SK-N-SH (cell line): ENCODE measurements at regions not wholly inside any gene's neighbourhood (a gene's known extent, or its start where the extent isn't known, plus 50 kb on each side); places are given as distances from the start of the nearest gene placed in this dataset.

Experiments
- CTCF ChIA-PET: fragments of 300-600, 350-600 bp; formaldehyde crosslinking; extraction: SDS; loops from one replicate; lab custom pipeline; 2021; lab: Yijun Ruan, JAX
- POLR2A ChIA-PET: fragments of 350-600 bp; sonication (Branson Sonifier 250); formaldehyde crosslinking; extraction: SDS; loops from one replicate; lab custom pipeline; 2020; ENCODE audit warnings: antibody characterized with exemption, inconsistent platforms; lab: Yijun Ruan, JAX
- DNase-seq: peaks from one replicate; pipeline ENCODE4 v3.0.0; 2012
- H2AFZ ChIP-seq: fragments of 200-600 bp; sonication (generic); 2 replicates; pipeline ENCODE4 v1.8.1; 2016; ENCODE audit warnings: antibody characterized with exemption, mild to moderate bottlenecking, low read depth
- H3F3A ChIP-seq: fragments of 200-600 bp; sonication (generic); replicated peaks from 2 replicates; pipeline ENCODE3; 2016; ENCODE audit warnings: antibody characterized with exemption, mild to moderate bottlenecking; ENCODE audit not compliant: insufficient read depth
- H3K27ac ChIP-seq, 2 experiments: fragments of 200-500 bp in 1 of 2; fragments of 200-600 bp in 1 of 2; sonication (Bioruptor generic) in 1 of 2; sonication (generic), shearing (Covaris generic) in 1 of 2; 2 replicates each; pipeline versions ENCODE4 v1.5.1 to v1.6.1; 2014 to 2016; ENCODE audit warnings: low read depth in 2 of 2, inconsistent platforms in 1 of 2, low read length in 1 of 2, mild to moderate bottlenecking in 1 of 2, mixed read lengths in 1 of 2
- H3K27me3 ChIP-seq: fragments of 200-600 bp; sonication (generic), shearing (Covaris generic); 2 replicates; pipeline ENCODE4 v1.6.1; 2016; ENCODE audit warnings: mixed run types; ENCODE audit not compliant: insufficient read depth
- H3K36me3 ChIP-seq, 2 experiments: fragments of 200-500 bp in 1 of 2; fragments of 200-600 bp in 1 of 2; sonication (Bioruptor generic) in 1 of 2; sonication (generic) in 1 of 2; replicated peaks in 1 of 2; 2 replicates each; pipeline versions ENCODE3 to v1.5.1; 2014 to 2016; ENCODE audit warnings: low read length in 1 of 2, mild to moderate bottlenecking in 1 of 2; ENCODE audit not compliant: insufficient read depth in 2 of 2, control insufficient read depth in 1 of 2
- H3K4me1 ChIP-seq, 2 experiments: fragments of 200-500 bp in 1 of 2; fragments of 200-600 bp in 1 of 2; sonication (Bioruptor generic) in 1 of 2; sonication (generic), shearing (Covaris generic) in 1 of 2; 2 replicates each; pipeline versions ENCODE4 v1.5.1 to v1.6.1; 2014 to 2016; ENCODE audit warnings: low read depth in 1 of 2, low read length in 1 of 2, mixed run types in 1 of 2; ENCODE audit not compliant: insufficient read depth in 2 of 2, control insufficient read depth in 1 of 2
- H3K4me2 ChIP-seq: fragments of 200-600 bp; sonication (generic), shearing (Covaris generic); 2 replicates; pipeline ENCODE4 v1.6.1; 2017; ENCODE audit warnings: mixed run types
- H3K4me3 ChIP-seq, 2 experiments: fragments of 200-500 bp in 1 of 2; fragments of 200-600 bp in 1 of 2; sonication (Bioruptor generic) in 1 of 2; sonication (generic), shearing (Covaris generic) in 1 of 2; 2 replicates each; pipeline versions ENCODE4 v1.5.1 to v1.8.1; 2014 to 2016; ENCODE audit warnings: low read depth in 2 of 2, inconsistent platforms in 1 of 2, low read length in 1 of 2, mild to moderate bottlenecking in 1 of 2, mixed read lengths in 1 of 2, moderate library complexity in 1 of 2
- H3K79me2 ChIP-seq: fragments of 200-600 bp; sonication (generic); 2 replicates; pipeline ENCODE4 v1.8.1; 2017; ENCODE audit warnings: mild to moderate bottlenecking; ENCODE audit not compliant: insufficient read depth
- H3K9ac ChIP-seq: fragments of 200-600 bp; sonication (generic); 2 replicates; pipeline ENCODE4 v1.6.1; 2017; ENCODE audit warnings: mixed run types
- H3K9me2 ChIP-seq: fragments of 200-600 bp; sonication (generic); 2 replicates; pipeline ENCODE4 v1.6.1; 2017; ENCODE audit warnings: mixed run types
- H3K9me3 ChIP-seq: fragments of 200-600 bp; sonication (generic); 2 replicates; pipeline ENCODE4 v1.6.1; 2017; ENCODE audit warnings: mixed run types, mild to moderate bottlenecking, moderate library complexity
- H4K20me1 ChIP-seq: fragments of 200-600 bp; sonication (generic); 2 replicates; pipeline ENCODE4 v1.6.1; 2017; ENCODE audit warnings: mild to moderate bottlenecking, mixed run types; ENCODE audit not compliant: insufficient read depth
- ELF1 ChIP-seq: IDR thresholded peaks from 2 replicates; pipeline ENCODE4 v1.4.0; 2012
- EZH2phosphoT487 ChIP-seq: fragments of 200-600 bp; sonication (generic); IDR thresholded peaks from 2 replicates; pipeline ENCODE4 v1.6.1; 2017; ENCODE audit warnings: low read depth, mixed run types, mild to moderate bottlenecking, antibody characterized with exemption, moderate library complexity, borderline replicate concordance
- FOSL2 ChIP-seq: IDR thresholded peaks from 2 replicates; pipeline ENCODE4 v1.4.0; 2012; ENCODE audit warnings: low read depth, mild to moderate bottlenecking, moderate library complexity, borderline replicate concordance
- FOXJ3 ChIP-seq: sonication (generic); formaldehyde crosslinking; IDR thresholded peaks from 2 replicates; pipeline ENCODE4 v1.5.1; 2020; ENCODE audit warnings: mild to moderate bottlenecking, missing genetic modification reagents
- FOXM1 ChIP-seq: IDR thresholded peaks from 2 replicates; pipeline ENCODE4 v1.4.0; 2012; ENCODE audit warnings: low read depth, mild to moderate bottlenecking
- JUND ChIP-seq: IDR thresholded peaks from 2 replicates; pipeline ENCODE4 v1.4.0; 2012
- MEF2A ChIP-seq: IDR thresholded peaks from 2 replicates; pipeline ENCODE4 v1.4.0; 2012; ENCODE audit warnings: low read depth, borderline replicate concordance
- PBX3 ChIP-seq: IDR thresholded peaks from 2 replicates; pipeline ENCODE4; 2012
- POLR2AphosphoS5 ChIP-seq: IDR thresholded peaks from 2 replicates; pipeline ENCODE4 v1.6.1; 2012; ENCODE audit warnings: low read depth, low read length
- RAD21 ChIP-seq: IDR thresholded peaks from 2 replicates; pipeline ENCODE4 v1.6.1; 2012; ENCODE audit warnings: mild to moderate bottlenecking, low read length
- REST ChIP-seq: IDR thresholded peaks from 2 replicates; pipeline ENCODE4 v1.6.1; 2012; ENCODE audit warnings: mild to moderate bottlenecking, low read depth, low read length, moderate library complexity
- RXRA ChIP-seq: IDR thresholded peaks from 2 replicates; pipeline ENCODE4 v1.4.0; 2012; ENCODE audit warnings: low read depth, mild to moderate bottlenecking, borderline replicate concordance
- SIN3A ChIP-seq: IDR thresholded peaks from 2 replicates; pipeline ENCODE4 v1.6.1; 2012; ENCODE audit warnings: low read depth, mild to moderate bottlenecking, low read length, moderate library complexity, borderline replicate concordance
- SMC3 ChIP-seq: IDR thresholded peaks from 2 replicates; pipeline ENCODE4 v1.6.1; 2012; ENCODE audit warnings: low read depth, low read length, improper control_type of control experiment
- TAF1 ChIP-seq: IDR thresholded peaks from 2 replicates; pipeline ENCODE4 v1.6.1; 2012; ENCODE audit warnings: low read depth, mild to moderate bottlenecking, low read length, moderate library complexity, borderline replicate concordance
- TEAD4 ChIP-seq: IDR thresholded peaks from 2 replicates; pipeline ENCODE4 v1.4.0; 2012; ENCODE audit warnings: mild to moderate bottlenecking, borderline replicate concordance; ENCODE audit not compliant: insufficient read depth
- USF1 ChIP-seq: IDR thresholded peaks from 2 replicates; pipeline ENCODE4 v1.4.0; 2012; ENCODE audit warnings: low read depth, borderline replicate concordance
- YY1 ChIP-seq: IDR thresholded peaks from 2 replicates; pipeline ENCODE4 v1.4.0; 2012; ENCODE audit warnings: low read depth, mild to moderate bottlenecking
- WGBS: methylation state at CpG from one replicate; pipeline ENCODE4 v1.1.6; 2017; ENCODE audit warnings: low lambda C conversion rate; 5-methylcytosine and 5-hydroxymethylcytosine counted together

- no peaks in the 10 kb centered on the region for H3K27me3 ChIP-seq
- H3K4me3 ChIP-seq, result no peak overlapping the region
- ChIA-PET CTCF (interaction anchor here (0.8 to 2.0 kb wide), 2 partner anchors 9 to 19 kb away, joined by 4 to 7 read pairs; no protein-coding TSS in a partner anchor), POLR2A (no interaction called here)
- H3K4me1 ChIP-seq, result peaks cover 15% of the 10 kb centered on the region in 2 experiments; a peak in 3 of 4 replicates
- no peaks in the 10 kb centered on the region for H3K79me2 ChIP-seq
- no peaks in the 10 kb centered on the region for H4K20me1 ChIP-seq
- peaks cover 21% of the 10 kb centered on the region for H3F3A ChIP-seq
- no peak overlapping the region for H3K27ac ChIP-seq
- H2AFZ ChIP-seq, result no peak overlapping the region
- TF ChIP-seq FOXM1 (no peak), RXRA (no peak), REST (no peak), EZH2phosphoT487 (no peak), POLR2AphosphoS5 (no peak), FOXJ3 (CRISPR knock-in tag) (no peak), MEF2A (no peak), YY1 (no peak), TEAD4 (no peak), JUND (no peak)
- H3K9me3 ChIP-seq, result no peaks in the 10 kb centered on the region
- H3K9me2 ChIP-seq, result no peaks in the 10 kb centered on the region
- WGBS, result 98% methylated on average over 3 of the region's 3 CpGs
- no peak for DNase-seq
- no peaks in the 10 kb centered on the region for H3K36me3 ChIP-seq
- no peak overlapping the region for H3K9ac ChIP-seq
- no peak overlapping the region for H3K4me2 ChIP-seq
These were observed 127.6 kb upstream of the CCDC68 start for GRCh38 chr18:55086906-55087305.

- Histone ChIP-seq H2AFZ (no peak overlapping the region), H3K9me3 (no peaks in the 10 kb centered on the region), H3K27ac (no peak overlapping the region), H3K27me3 (no peaks in the 10 kb centered on the region), H3F3A (peaks cover 15% of the 10 kb centered on the region), H4K20me1 (no peaks in the 10 kb centered on the region), H3K4me2 (no peak overlapping the region), H3K4me1 (peaks cover 15% of the 10 kb centered on the region in 2 experiments; a peak in 3 of 4 replicates), H3K36me3 (no peaks in the 10 kb centered on the region), H3K4me3 (no peak overlapping the region), H3K79me2 (no peaks in the 10 kb centered on the region), H3K9ac (no peak overlapping the region), H3K9me2 (no peaks in the 10 kb centered on the region)
- CTCF ChIA-PET, result interaction anchor here (2.0 kb wide), 1 partner anchor 10 kb away, joined by 7 read pairs; no protein-coding TSS in a partner anchor
- POLR2A ChIA-PET, result no interaction called here
- no peak for DNase-seq
- WGBS, result 89% methylated on average over 4 of the region's 4 CpGs
- TF ChIP-seq SMC3 (no peak), FOSL2 (no peak), SIN3A (no peak), ELF1 (no peak), RAD21 (no peak), TAF1 (no peak), REST (no peak), PBX3 (no peak), MEF2A (no peak), USF1 (no peak)
These were observed 126.5 kb upstream of the CCDC68 start for GRCh38 chr18:55085557-55086285.
